K562 (cell line): ENCODE measurements at regions not wholly inside any gene's neighbourhood (a gene's known extent, or its start where the extent isn't known, plus 50 kb on each side); places are given as distances from the start of the nearest gene placed in this dataset.

Source experiments
- ATAC-seq: fragments of 200-7000 bp; cut with Tn5 transposase; 3 replicates; pipeline ENCODE4 v1.9.1; 2020; ENCODE audit warnings: moderate library complexity
- BruUV-seq: library from RNA; stranded (reverse); fragments of 400-500 nt; replicated peaks from 2 replicates; lab custom pipeline; 2021; lab: Mats Ljungman, UMichigan
- CTCF ChIA-PET: fragments of 300-600 bp; formaldehyde crosslinking; extraction: SDS; loops from one replicate; lab custom pipeline; 2021; ENCODE audit warnings: low intra/inter-chr PET ratio; lab: Yijun Ruan, JAX
- POLR2A ChIA-PET: fragments of 300-600, 350-650 bp; sonication (Branson Sonifier 250); formaldehyde crosslinking; extraction: SDS; loops from one replicate; lab custom pipeline; 2021; ENCODE audit warnings: antibody characterized with exemption, inconsistent platforms; lab: Yijun Ruan, JAX
- DNase-seq, 4 experiments: peaks; one replicate each; pipeline versions ENCODE4 v3.0.0 to v3.0.0-alpha.2; 2011 to 2018; ENCODE audit warnings: low spot score in 3 of 4, mixed read lengths in 3 of 4; ENCODE audit errors: extremely low read depth in 1 of 4
- FAIRE-seq: peaks from 2 replicates; lab custom pipeline; 2011; peaks lifted over from hg19 to GRCh38; lab: Jason Lieb, UNC
- H2AFZ ChIP-seq: 2 replicates; pipeline ENCODE4 v1.6.0; 2011; ENCODE audit warnings: low read depth, low read length, control low read depth, inconsistent platforms
- H3K27ac ChIP-seq: fragments of 200-600 bp; 3 replicates; pipeline ENCODE4 v1.8.0; 2011; ENCODE audit warnings: low read depth, mild to moderate bottlenecking, control low read depth, inconsistent platforms, low read length, moderate library complexity, mixed read lengths; ENCODE audit errors: extremely low read depth
- H3K27me3 ChIP-seq, 2 experiments: fragments of 300-600 bp in 1 of 2; 2 replicates in 1 of 2; 3 replicates in 1 of 2; pipeline versions ENCODE4 v1.6.0 to v1.8.0; 2011; ENCODE audit warnings: inconsistent platforms in 2 of 2, low read length in 2 of 2, mild to moderate bottlenecking in 1 of 2, mixed read lengths in 1 of 2, moderate library complexity in 1 of 2; ENCODE audit not compliant: control insufficient read depth in 2 of 2, insufficient read depth in 2 of 2
- H3K36me3 ChIP-seq: fragments of 300-600 bp; 3 replicates; pipeline ENCODE4 v1.8.0; 2011; ENCODE audit warnings: mild to moderate bottlenecking, low read length, inconsistent platforms; ENCODE audit not compliant: control insufficient read depth, insufficient read depth
- H3K4me1 ChIP-seq, 2 experiments: fragments of 200-600 bp in 1 of 2; replicated peaks in 1 of 2; 2 replicates in 1 of 2; 3 replicates in 1 of 2; pipeline versions ENCODE4 v1.5.1 to v1.8.0; 2011; ENCODE audit warnings: inconsistent platforms in 2 of 2, low read length in 2 of 2, mild to moderate bottlenecking in 1 of 2, mixed read lengths in 1 of 2, moderate library complexity in 1 of 2; ENCODE audit not compliant: control insufficient read depth in 2 of 2, insufficient read depth in 2 of 2
- H3K4me2 ChIP-seq: 2 replicates; pipeline ENCODE4 v1.6.1; 2011; ENCODE audit warnings: low read length, control low read depth, inconsistent platforms, mixed read lengths; ENCODE audit not compliant: insufficient read depth
- H3K4me3 ChIP-seq: fragments of 200-600 bp; sonication (generic), shearing (Covaris generic); 2 replicates; pipeline ENCODE4 v1.5.1; 2016; ENCODE audit warnings: control low read depth, inconsistent platforms
- H3K79me2 ChIP-seq: fragments of 200-600 bp; 3 replicates; pipeline ENCODE4 v1.8.0; 2011; ENCODE audit warnings: low read length, inconsistent platforms; ENCODE audit not compliant: control insufficient read depth, insufficient read depth
- H3K9ac ChIP-seq, 2 experiments: 2 replicates each; pipeline versions ENCODE4 v1.6.0 to v1.6.1; 2011; ENCODE audit warnings: low read depth in 2 of 2, low read length in 2 of 2, control low read depth in 1 of 2, inconsistent platforms in 1 of 2, mild to moderate bottlenecking in 1 of 2, mixed read lengths in 1 of 2; ENCODE audit not compliant: insufficient read depth in 1 of 2
- H3K9me1 ChIP-seq: one replicate; pipeline ENCODE4 v1.6.0; 2011; ENCODE audit warnings: inconsistent platforms, mild to moderate bottlenecking, low read length, moderate library complexity; ENCODE audit not compliant: control insufficient read depth, insufficient read depth
- H3K9me3 ChIP-seq: replicated peaks from 2 replicates; pipeline ENCODE4 v1.5.1; 2011; ENCODE audit warnings: low read depth, low read length, inconsistent platforms; ENCODE audit not compliant: control insufficient read depth, insufficient read depth
- H4K20me1 ChIP-seq: replicated peaks from 2 replicates; pipeline ENCODE4 v1.6.1; 2011; ENCODE audit warnings: low read length, inconsistent platforms, mixed read lengths; ENCODE audit not compliant: control insufficient read depth, insufficient read depth
- ILF3 ChIP-seq: fragments of 450-650 bp; IDR thresholded peaks from 2 replicates; pipeline ENCODE4 v1.6.1; 2018; ENCODE audit warnings: antibody characterized with exemption, mild to moderate bottlenecking, moderate library complexity, borderline replicate concordance
- ILK ChIP-seq: fragments of 450-650 bp; IDR thresholded peaks from 2 replicates; pipeline ENCODE4 v1.6.1; 2016; ENCODE audit warnings: missing genetic modification characterization, low read depth, mild to moderate bottlenecking, missing compliant biosample characterization, moderate library complexity, borderline replicate concordance
- MTA3 ChIP-seq: fragments of 450-650 bp; formaldehyde crosslinking; IDR thresholded peaks from 2 replicates; pipeline ENCODE4 v1.6.1; 2017; ENCODE audit warnings: mild to moderate bottlenecking, borderline replicate concordance
- NUFIP1 ChIP-seq: fragments of 450-650 bp; IDR thresholded peaks from 2 replicates; pipeline ENCODE4 v1.6.1; 2018; ENCODE audit not compliant: partially characterized antibody
- PHB2 ChIP-seq: fragments of 450-650 bp; IDR thresholded peaks from 2 replicates; pipeline ENCODE4 v1.6.1; 2017; ENCODE audit warnings: low read depth
- TCF7 ChIP-seq: sonication (generic); IDR thresholded peaks from 2 replicates; pipeline ENCODE4 v1.6.1; 2016; ENCODE audit warnings: antibody characterized with exemption, borderline replicate concordance
- ZBTB1 ChIP-seq: sonication (generic); formaldehyde crosslinking; IDR thresholded peaks from 2 replicates; pipeline ENCODE4 v1.8.1; 2023; ENCODE audit warnings: missing genetic modification reagents, low read depth, mild to moderate bottlenecking, borderline replicate concordance
- ZNF699 ChIP-seq: fragments of 250-450 bp; sonication (Bioruptor Pico); IDR thresholded peaks from 2 replicates; pipeline ENCODE4 v1.8.0; 2021; ENCODE audit warnings: mild to moderate bottlenecking, moderate library complexity; ENCODE audit not compliant: insufficient replicate concordance
- whole genome bisulfite sequencing: fragments of 100-300 bp; shearing (Covaris generic); methylation state at CpG from one replicate; pipeline ENCODE4 v1.1.6; 2016; ENCODE audit warnings: low coverage, mixed read lengths; ENCODE audit not compliant: insufficient coverage; ENCODE audit errors: missing lambda C conversion rate; 5-methylcytosine and 5-hydroxymethylcytosine counted together
- in situ Hi-C: fragments of 300-500 bp; cut with MboI; formaldehyde crosslinking; loops from 4 replicates; pipeline ENCODE4 v1.15.0; 2018; ENCODE audit warnings: inconsistent platforms, mixed read lengths
- intact Hi-C: fragments of 100-400 bp; cut with micrococcal nuclease; formaldehyde crosslinking; loops from 2 replicates; pipeline ENCODE4 v1.14.2; 2022

DNA sequence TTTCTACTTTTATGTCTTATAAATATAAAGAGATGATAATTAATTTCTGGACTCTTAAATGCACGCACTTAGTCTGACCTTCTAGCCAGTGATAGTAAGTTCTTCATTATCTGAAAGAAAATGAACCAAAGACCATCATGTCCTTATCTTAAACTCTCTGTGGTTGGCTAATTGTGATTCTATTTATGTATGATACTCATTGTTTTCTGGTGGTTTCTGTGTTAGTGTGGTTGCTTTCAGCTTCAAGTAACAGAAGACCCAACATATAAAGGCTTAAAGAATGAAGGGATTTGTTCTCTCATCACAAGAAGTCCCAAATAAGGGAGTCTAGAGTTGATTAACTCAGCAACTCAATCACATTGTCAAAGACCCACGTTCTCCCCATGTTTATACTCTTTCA lies 225.2 kb upstream of the TANK start (continued):
- no peak for TF ChIP-seq ILK (tag)

DNA sequence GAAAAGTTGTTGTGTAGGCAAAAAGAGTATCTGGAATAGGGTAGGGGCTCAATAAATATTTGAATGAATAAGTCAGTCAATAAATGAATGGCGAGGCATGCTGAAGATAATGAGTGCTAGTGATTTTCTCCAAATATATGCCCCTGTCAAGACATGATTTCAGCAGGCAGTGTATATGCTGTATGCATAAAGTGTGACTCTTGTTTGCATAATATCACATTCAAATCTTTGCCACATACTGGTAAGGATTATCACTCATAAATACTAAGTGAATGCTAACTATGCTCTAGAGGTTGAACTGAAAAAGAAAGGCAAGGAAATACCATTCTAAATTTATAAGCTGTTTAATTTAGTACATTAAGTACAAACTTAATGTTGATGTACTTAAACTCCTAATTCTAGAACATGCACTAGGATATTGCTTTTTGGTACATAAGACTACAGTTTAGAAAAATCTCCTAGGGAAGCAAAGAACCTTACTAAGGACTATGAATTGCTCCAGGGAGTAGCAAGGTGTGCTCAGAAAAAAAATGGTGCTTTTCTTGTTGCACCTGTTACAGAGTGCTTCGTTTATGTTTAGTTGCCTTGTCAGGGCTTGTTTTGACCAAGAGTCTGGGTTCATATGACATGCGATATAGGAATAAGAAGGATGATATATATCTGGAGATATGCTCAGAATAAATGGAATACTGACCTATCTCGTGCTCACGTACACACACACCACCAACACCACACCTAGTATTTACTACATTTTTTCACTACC lies 224.0 kb upstream of the TANK start:
- DNase-seq (no peak), FAIRE-seq (no peak), ATAC-seq (no peak)
- Histone ChIP-seq H3K9me3 (no peaks in the 10 kb centered on the region; the same call in 1 of the 2 replicates), H3K4me3 (no peak overlapping the region), H3K4me1 (no peaks in the 10 kb centered on the region), H3K27ac (no peak overlapping the region), H2AFZ (no peak overlapping the region), H4K20me1 (no peaks in the 10 kb centered on the region), H3K36me3 (no peaks in the 10 kb centered on the region), H3K27me3 (no peaks in the 10 kb centered on the region), H3K79me2 (no peaks in the 10 kb centered on the region), H3K9me1 (no peaks in the 10 kb centered on the region), H3K4me2 (no peak overlapping the region), H3K9ac (no peak overlapping the region)
- in situ Hi-C loops = no loop called here
- WGBS = 1% methylated on average over 5 of the region's 5 CpGs
- CTCF ChIA-PET = no interaction called here
- BruUV-seq = no TSS peak
- POLR2A ChIA-PET = interaction anchor here (0.6 kb wide), 1 partner anchor 695 kb away, joined by 3 read pairs; no protein-coding TSS in a partner anchor
- no peak for TF ChIP-seq NUFIP1
- TF ChIP-seq MTA3 = no peak
- TF ChIP-seq PHB2 = no peak
- no peak for TF ChIP-seq ZNF699 (CRISPR knock-in tag)
- TF ChIP-seq TCF7 = no peak
- no peak for TF ChIP-seq ILF3
- TF ChIP-seq ZBTB1 (CRISPR knock-in tag) = no peak
- intact Hi-C loops = no loop called here
